SK-N-SH (cell line): ENCODE measurements at regions not wholly inside any gene's neighbourhood (a gene's known extent, or its start where the extent isn't known, plus 50 kb on each side); places are given as distances from the start of the nearest gene placed in this dataset.

Source experiments
- CTCF ChIA-PET: fragments of 300-600, 350-600 bp; formaldehyde crosslinking; extraction: SDS; loops from one replicate; lab custom pipeline; 2021; lab: Yijun Ruan, JAX
- POLR2A ChIA-PET: fragments of 350-600 bp; sonication (Branson Sonifier 250); formaldehyde crosslinking; extraction: SDS; loops from one replicate; lab custom pipeline; 2020; ENCODE audit warnings: antibody characterized with exemption, inconsistent platforms; lab: Yijun Ruan, JAX
- DNase-seq: peaks from one replicate; pipeline ENCODE4 v3.0.0; 2012
- H2AFZ ChIP-seq: fragments of 200-600 bp; sonication (generic); 2 replicates; pipeline ENCODE4 v1.8.1; 2016; ENCODE audit warnings: antibody characterized with exemption, mild to moderate bottlenecking, low read depth
- H3F3A ChIP-seq: fragments of 200-600 bp; sonication (generic); replicated peaks from 2 replicates; pipeline ENCODE3; 2016; ENCODE audit warnings: antibody characterized with exemption, mild to moderate bottlenecking; ENCODE audit not compliant: insufficient read depth
- H3K27ac ChIP-seq, 2 experiments: fragments of 200-500 bp in 1 of 2; fragments of 200-600 bp in 1 of 2; sonication (Bioruptor generic) in 1 of 2; sonication (generic), shearing (Covaris generic) in 1 of 2; 2 replicates each; pipeline versions ENCODE4 v1.5.1 to v1.6.1; 2014 to 2016; ENCODE audit warnings: low read depth in 2 of 2, inconsistent platforms in 1 of 2, low read length in 1 of 2, mild to moderate bottlenecking in 1 of 2, mixed read lengths in 1 of 2
- H3K27me3 ChIP-seq: fragments of 200-600 bp; sonication (generic), shearing (Covaris generic); 2 replicates; pipeline ENCODE4 v1.6.1; 2016; ENCODE audit warnings: mixed run types; ENCODE audit not compliant: insufficient read depth
- H3K36me3 ChIP-seq, 2 experiments: fragments of 200-500 bp in 1 of 2; fragments of 200-600 bp in 1 of 2; sonication (Bioruptor generic) in 1 of 2; sonication (generic) in 1 of 2; replicated peaks in 1 of 2; 2 replicates each; pipeline versions ENCODE3 to v1.5.1; 2014 to 2016; ENCODE audit warnings: low read length in 1 of 2, mild to moderate bottlenecking in 1 of 2; ENCODE audit not compliant: insufficient read depth in 2 of 2, control insufficient read depth in 1 of 2
- H3K4me1 ChIP-seq, 2 experiments: fragments of 200-500 bp in 1 of 2; fragments of 200-600 bp in 1 of 2; sonication (Bioruptor generic) in 1 of 2; sonication (generic), shearing (Covaris generic) in 1 of 2; 2 replicates each; pipeline versions ENCODE4 v1.5.1 to v1.6.1; 2014 to 2016; ENCODE audit warnings: low read depth in 1 of 2, low read length in 1 of 2, mixed run types in 1 of 2; ENCODE audit not compliant: insufficient read depth in 2 of 2, control insufficient read depth in 1 of 2
- H3K4me2 ChIP-seq: fragments of 200-600 bp; sonication (generic), shearing (Covaris generic); 2 replicates; pipeline ENCODE4 v1.6.1; 2017; ENCODE audit warnings: mixed run types
- H3K4me3 ChIP-seq, 2 experiments: fragments of 200-500 bp in 1 of 2; fragments of 200-600 bp in 1 of 2; sonication (Bioruptor generic) in 1 of 2; sonication (generic), shearing (Covaris generic) in 1 of 2; 2 replicates each; pipeline versions ENCODE4 v1.5.1 to v1.8.1; 2014 to 2016; ENCODE audit warnings: low read depth in 2 of 2, inconsistent platforms in 1 of 2, low read length in 1 of 2, mild to moderate bottlenecking in 1 of 2, mixed read lengths in 1 of 2, moderate library complexity in 1 of 2
- H3K79me2 ChIP-seq: fragments of 200-600 bp; sonication (generic); 2 replicates; pipeline ENCODE4 v1.8.1; 2017; ENCODE audit warnings: mild to moderate bottlenecking; ENCODE audit not compliant: insufficient read depth
- H3K9ac ChIP-seq: fragments of 200-600 bp; sonication (generic); 2 replicates; pipeline ENCODE4 v1.6.1; 2017; ENCODE audit warnings: mixed run types
- H3K9me2 ChIP-seq: fragments of 200-600 bp; sonication (generic); 2 replicates; pipeline ENCODE4 v1.6.1; 2017; ENCODE audit warnings: mixed run types
- H3K9me3 ChIP-seq: fragments of 200-600 bp; sonication (generic); 2 replicates; pipeline ENCODE4 v1.6.1; 2017; ENCODE audit warnings: mixed run types, mild to moderate bottlenecking, moderate library complexity
- H4K20me1 ChIP-seq: fragments of 200-600 bp; sonication (generic); 2 replicates; pipeline ENCODE4 v1.6.1; 2017; ENCODE audit warnings: mild to moderate bottlenecking, mixed run types; ENCODE audit not compliant: insufficient read depth
- ELF1 ChIP-seq: IDR thresholded peaks from 2 replicates; pipeline ENCODE4 v1.4.0; 2012
- EZH2phosphoT487 ChIP-seq: fragments of 200-600 bp; sonication (generic); IDR thresholded peaks from 2 replicates; pipeline ENCODE4 v1.6.1; 2017; ENCODE audit warnings: low read depth, mixed run types, mild to moderate bottlenecking, antibody characterized with exemption, moderate library complexity, borderline replicate concordance
- FOSL2 ChIP-seq: IDR thresholded peaks from 2 replicates; pipeline ENCODE4 v1.4.0; 2012; ENCODE audit warnings: low read depth, mild to moderate bottlenecking, moderate library complexity, borderline replicate concordance
- FOXJ3 ChIP-seq: sonication (generic); formaldehyde crosslinking; IDR thresholded peaks from 2 replicates; pipeline ENCODE4 v1.5.1; 2020; ENCODE audit warnings: mild to moderate bottlenecking, missing genetic modification reagents
- GABPA ChIP-seq: IDR thresholded peaks from 2 replicates; pipeline ENCODE4 v1.4.0; 2012; ENCODE audit warnings: low read depth, mild to moderate bottlenecking
- GATA2 ChIP-seq: sonication (generic); formaldehyde crosslinking; IDR thresholded peaks from 2 replicates; pipeline ENCODE4 v1.5.0; 2020; ENCODE audit warnings: mild to moderate bottlenecking, missing genetic modification reagents
- MXI1 ChIP-seq: IDR thresholded peaks from 2 replicates; pipeline ENCODE4 v1.6.1; 2012; ENCODE audit warnings: mild to moderate bottlenecking, low read depth, low read length, improper control_type of control experiment
- NFIC ChIP-seq: IDR thresholded peaks from 2 replicates; pipeline ENCODE4 v1.4.0; 2012; ENCODE audit warnings: borderline replicate concordance
- NRF1 ChIP-seq: IDR thresholded peaks from 2 replicates; pipeline ENCODE4 v1.6.1; 2012; ENCODE audit warnings: low read depth, mild to moderate bottlenecking, low read length
- RCOR1 ChIP-seq: fragments of 150-350 bp; IDR thresholded peaks from 2 replicates; pipeline ENCODE4 v1.6.1; 2017; ENCODE audit warnings: antibody characterized with exemption, low read length
- RXRA ChIP-seq: IDR thresholded peaks from 2 replicates; pipeline ENCODE4 v1.4.0; 2012; ENCODE audit warnings: low read depth, mild to moderate bottlenecking, borderline replicate concordance
- SMC3 ChIP-seq: IDR thresholded peaks from 2 replicates; pipeline ENCODE4 v1.6.1; 2012; ENCODE audit warnings: low read depth, low read length, improper control_type of control experiment
- TAF1 ChIP-seq: IDR thresholded peaks from 2 replicates; pipeline ENCODE4 v1.6.1; 2012; ENCODE audit warnings: low read depth, mild to moderate bottlenecking, low read length, moderate library complexity, borderline replicate concordance
- TCF12 ChIP-seq: IDR thresholded peaks from 2 replicates; pipeline ENCODE4 v1.4.0; 2012
- TEAD4 ChIP-seq: IDR thresholded peaks from 2 replicates; pipeline ENCODE4 v1.4.0; 2012; ENCODE audit warnings: mild to moderate bottlenecking, borderline replicate concordance; ENCODE audit not compliant: insufficient read depth
- YY1 ChIP-seq: IDR thresholded peaks from 2 replicates; pipeline ENCODE4 v1.4.0; 2012; ENCODE audit warnings: low read depth, mild to moderate bottlenecking
- WGBS: methylation state at CpG from one replicate; pipeline ENCODE4 v1.1.6; 2017; ENCODE audit warnings: low lambda C conversion rate; 5-methylcytosine and 5-hydroxymethylcytosine counted together
- TF ChIP-seq, protein P1 (sequence below): IDR thresholded peaks from 2 replicates; pipeline ENCODE4 v1.4.0; 2012; ENCODE audit warnings: low read depth
- TF ChIP-seq, protein P2 (sequence below): IDR thresholded peaks from 2 replicates; pipeline ENCODE4 v1.6.1; 2012; ENCODE audit warnings: mild to moderate bottlenecking, low read depth, low read length, moderate library complexity
- TF ChIP-seq, protein P3 (sequence below): IDR thresholded peaks from 2 replicates; pipeline ENCODE4; 2012
- TF ChIP-seq, protein P4 (sequence below): fragments of 150-350 bp; IDR thresholded peaks from 2 replicates; pipeline ENCODE4 v1.6.1; 2017; ENCODE audit warnings: antibody characterized with exemption, low read length, low read depth, borderline replicate concordance

DNA sequence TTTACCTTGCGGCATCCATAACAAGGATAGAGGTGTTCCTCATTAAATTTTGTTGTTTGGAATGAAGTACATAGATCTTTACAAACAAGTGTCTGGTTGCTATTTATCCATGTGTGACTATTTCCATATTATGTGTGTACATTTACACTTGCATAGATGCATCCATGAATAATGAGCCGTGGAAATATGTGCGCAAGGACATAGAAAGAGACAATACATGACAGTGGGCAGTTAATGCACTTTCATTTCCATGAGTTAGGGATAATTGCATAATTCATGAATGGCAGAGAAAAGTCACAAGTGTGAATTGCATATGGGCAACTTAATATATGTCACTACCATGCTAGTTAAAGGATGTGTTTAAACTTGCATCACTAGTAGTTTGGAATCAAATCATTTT, 338.2 kb upstream of the PITX2 start:
- Histone ChIP-seq H3K27me3 (peaks cover 12% of the 10 kb centered on the region; the same call in 1 of the 2 replicates), H3F3A (no peaks in the 10 kb centered on the region), H3K4me3 (no peak overlapping the region), H4K20me1 (no peaks in the 10 kb centered on the region), H3K9me2 (no peaks in the 10 kb centered on the region), H3K4me2 (no peak overlapping the region), H2AFZ (no peak overlapping the region), H3K27ac (no peak overlapping the region), H3K9ac (no peak overlapping the region), H3K36me3 (no peaks in the 10 kb centered on the region), H3K4me1 (no peaks in the 10 kb centered on the region; a peak in 1 of 4 replicates), H3K79me2 (no peaks in the 10 kb centered on the region), H3K9me3 (no peaks in the 10 kb centered on the region)
- 3% methylated on average over 3 of the region's 3 CpGs for WGBS
- DNase-seq = no peak
- CTCF ChIA-PET = no interaction called here
- no peak for TF ChIP-seq ELF1
- TF ChIP-seq GABPA = no peak
- TF ChIP-seq EZH2phosphoT487 = no peak
- TF ChIP-seq MXI1 = no peak
- no peak for TF ChIP-seq TEAD4
- TF ChIP-seq TAF1 = no peak
- TF ChIP-seq, protein P1, sequence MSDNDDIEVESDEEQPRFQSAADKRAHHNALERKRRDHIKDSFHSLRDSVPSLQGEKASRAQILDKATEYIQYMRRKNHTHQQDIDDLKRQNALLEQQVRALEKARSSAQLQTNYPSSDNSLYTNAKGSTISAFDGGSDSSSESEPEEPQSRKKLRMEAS = no peak
- no peak for TF ChIP-seq SMC3
- no peak for TF ChIP-seq FOSL2
- no peak for TF ChIP-seq NFIC
- no peak for TF ChIP-seq GATA2
- no peak for TF ChIP-seq NRF1
- TF ChIP-seq RXRA = no peak
- TF ChIP-seq YY1 = no peak
- no peak for TF ChIP-seq RCOR1
- TF ChIP-seq, protein P2, sequence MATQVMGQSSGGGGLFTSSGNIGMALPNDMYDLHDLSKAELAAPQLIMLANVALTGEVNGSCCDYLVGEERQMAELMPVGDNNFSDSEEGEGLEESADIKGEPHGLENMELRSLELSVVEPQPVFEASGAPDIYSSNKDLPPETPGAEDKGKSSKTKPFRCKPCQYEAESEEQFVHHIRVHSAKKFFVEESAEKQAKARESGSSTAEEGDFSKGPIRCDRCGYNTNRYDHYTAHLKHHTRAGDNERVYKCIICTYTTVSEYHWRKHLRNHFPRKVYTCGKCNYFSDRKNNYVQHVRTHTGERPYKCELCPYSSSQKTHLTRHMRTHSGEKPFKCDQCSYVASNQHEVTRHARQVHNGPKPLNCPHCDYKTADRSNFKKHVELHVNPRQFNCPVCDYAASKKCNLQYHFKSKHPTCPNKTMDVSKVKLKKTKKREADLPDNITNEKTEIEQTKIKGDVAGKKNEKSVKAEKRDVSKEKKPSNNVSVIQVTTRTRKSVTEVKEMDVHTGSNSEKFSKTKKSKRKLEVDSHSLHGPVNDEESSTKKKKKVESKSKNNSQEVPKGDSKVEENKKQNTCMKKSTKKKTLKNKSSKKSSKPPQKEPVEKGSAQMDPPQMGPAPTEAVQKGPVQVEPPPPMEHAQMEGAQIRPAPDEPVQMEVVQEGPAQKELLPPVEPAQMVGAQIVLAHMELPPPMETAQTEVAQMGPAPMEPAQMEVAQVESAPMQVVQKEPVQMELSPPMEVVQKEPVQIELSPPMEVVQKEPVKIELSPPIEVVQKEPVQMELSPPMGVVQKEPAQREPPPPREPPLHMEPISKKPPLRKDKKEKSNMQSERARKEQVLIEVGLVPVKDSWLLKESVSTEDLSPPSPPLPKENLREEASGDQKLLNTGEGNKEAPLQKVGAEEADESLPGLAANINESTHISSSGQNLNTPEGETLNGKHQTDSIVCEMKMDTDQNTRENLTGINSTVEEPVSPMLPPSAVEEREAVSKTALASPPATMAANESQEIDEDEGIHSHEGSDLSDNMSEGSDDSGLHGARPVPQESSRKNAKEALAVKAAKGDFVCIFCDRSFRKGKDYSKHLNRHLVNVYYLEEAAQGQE = no peak
- POLR2A ChIA-PET = no interaction called here

DNA sequence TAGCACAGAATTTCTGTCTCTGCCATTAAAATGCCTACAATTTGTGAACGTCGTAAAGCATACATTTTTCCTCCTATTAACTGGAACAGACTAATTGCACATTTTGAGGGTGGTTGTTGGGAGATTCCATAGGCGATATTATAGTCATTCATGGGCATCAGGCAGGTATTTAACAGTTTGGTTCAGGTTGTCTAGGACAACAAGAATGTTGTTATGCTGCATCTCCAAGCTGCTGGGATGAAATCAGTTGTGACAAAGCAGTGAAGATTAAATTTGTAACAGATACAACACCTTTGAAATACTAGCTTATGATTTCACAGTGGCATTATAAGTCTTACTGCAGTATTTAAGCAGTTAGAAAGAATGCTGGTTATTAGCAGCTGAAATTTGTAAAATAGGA, 339.7 kb upstream of the PITX2 start:
- ChIA-PET CTCF (no interaction called here), POLR2A (no interaction called here)
- Histone ChIP-seq H3K9me3 (no peaks in the 10 kb centered on the region), H3K4me2 (no peak overlapping the region), H3K36me3 (no peaks in the 10 kb centered on the region), H3F3A (no peaks in the 10 kb centered on the region), H3K4me1 (no peaks in the 10 kb centered on the region; a peak in 1 of 4 replicates), H3K9ac (no peak overlapping the region), H3K79me2 (no peaks in the 10 kb centered on the region), H4K20me1 (no peaks in the 10 kb centered on the region), H3K4me3 (no peak overlapping the region), H3K9me2 (no peaks in the 10 kb centered on the region), H3K27ac (no peak overlapping the region), H2AFZ (no peak overlapping the region), H3K27me3 (peaks cover 8% of the 10 kb centered on the region; the same call in 1 of the 2 replicates)
- DNase-seq = no peak
- TF ChIP-seq TAF1 (no peak), YY1 (no peak), TEAD4 (no peak), FOXJ3 (CRISPR knock-in tag) (no peak), MXI1 (no peak), TCF12 (no peak)
- TF ChIP-seq, protein P3, sequence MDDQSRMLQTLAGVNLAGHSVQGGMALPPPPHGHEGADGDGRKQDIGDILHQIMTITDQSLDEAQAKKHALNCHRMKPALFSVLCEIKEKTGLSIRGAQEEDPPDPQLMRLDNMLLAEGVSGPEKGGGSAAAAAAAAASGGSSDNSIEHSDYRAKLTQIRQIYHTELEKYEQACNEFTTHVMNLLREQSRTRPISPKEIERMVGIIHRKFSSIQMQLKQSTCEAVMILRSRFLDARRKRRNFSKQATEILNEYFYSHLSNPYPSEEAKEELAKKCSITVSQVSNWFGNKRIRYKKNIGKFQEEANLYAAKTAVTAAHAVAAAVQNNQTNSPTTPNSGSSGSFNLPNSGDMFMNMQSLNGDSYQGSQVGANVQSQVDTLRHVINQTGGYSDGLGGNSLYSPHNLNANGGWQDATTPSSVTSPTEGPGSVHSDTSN = no peak
- TF ChIP-seq, protein P4, sequence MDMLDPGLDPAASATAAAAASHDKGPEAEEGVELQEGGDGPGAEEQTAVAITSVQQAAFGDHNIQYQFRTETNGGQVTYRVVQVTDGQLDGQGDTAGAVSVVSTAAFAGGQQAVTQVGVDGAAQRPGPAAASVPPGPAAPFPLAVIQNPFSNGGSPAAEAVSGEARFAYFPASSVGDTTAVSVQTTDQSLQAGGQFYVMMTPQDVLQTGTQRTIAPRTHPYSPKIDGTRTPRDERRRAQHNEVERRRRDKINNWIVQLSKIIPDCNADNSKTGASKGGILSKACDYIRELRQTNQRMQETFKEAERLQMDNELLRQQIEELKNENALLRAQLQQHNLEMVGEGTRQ = no peak
- WGBS = 6% methylated on average over 3 of the region's 3 CpGs
